Fibroblast of mammary gland (primary cell): ENCODE measurements at regions not wholly inside any gene's neighbourhood (a gene's known extent, or its start where the extent isn't known, plus 50 kb on each side); places are given as distances from the start of the nearest gene placed in this dataset.

ENCODE experiments used
- DNase-seq: peaks from one replicate; pipeline ENCODE4 v3.0.0-alpha.2; 2010; ENCODE audit warnings: low read depth
- H3K4me3 ChIP-seq: 2 replicates; pipeline ENCODE4 v1.5.1; 2011; ENCODE audit warnings: low read depth, mild to moderate bottlenecking, low read length, moderate library complexity; ENCODE audit not compliant: control insufficient read depth
- CTCF ChIP-seq: conservative IDR thresholded peaks from 2 replicates; pipeline ENCODE4 v1.5.1; 2011; ENCODE audit warnings: low read depth, low read length, inconsistent platforms; ENCODE audit not compliant: control insufficient read depth, insufficient read depth

DNA sequence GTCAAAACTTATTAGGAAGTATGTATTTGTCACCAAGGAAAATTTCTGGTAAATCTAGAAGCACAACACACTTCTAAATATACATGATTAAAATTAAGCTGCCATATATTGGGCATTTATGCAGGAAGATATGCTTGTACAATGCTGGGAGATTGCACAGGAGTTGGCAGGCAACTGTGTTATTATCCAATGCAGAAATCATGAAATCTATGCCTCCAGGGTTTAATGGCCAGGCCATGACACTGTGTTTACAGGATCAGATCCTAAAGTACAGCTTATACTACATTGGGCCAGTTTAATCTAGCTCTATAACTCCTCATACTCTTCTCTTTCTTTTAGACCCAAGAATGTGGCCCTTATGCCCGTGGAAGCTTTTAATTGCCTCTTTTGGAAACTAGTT is 391.4 kb upstream of the DPH6 start:
- TF ChIP-seq CTCF, result no peak
- H3K4me3 ChIP-seq, result no peak overlapping the region
- DNase-seq, result no peak

DNA sequence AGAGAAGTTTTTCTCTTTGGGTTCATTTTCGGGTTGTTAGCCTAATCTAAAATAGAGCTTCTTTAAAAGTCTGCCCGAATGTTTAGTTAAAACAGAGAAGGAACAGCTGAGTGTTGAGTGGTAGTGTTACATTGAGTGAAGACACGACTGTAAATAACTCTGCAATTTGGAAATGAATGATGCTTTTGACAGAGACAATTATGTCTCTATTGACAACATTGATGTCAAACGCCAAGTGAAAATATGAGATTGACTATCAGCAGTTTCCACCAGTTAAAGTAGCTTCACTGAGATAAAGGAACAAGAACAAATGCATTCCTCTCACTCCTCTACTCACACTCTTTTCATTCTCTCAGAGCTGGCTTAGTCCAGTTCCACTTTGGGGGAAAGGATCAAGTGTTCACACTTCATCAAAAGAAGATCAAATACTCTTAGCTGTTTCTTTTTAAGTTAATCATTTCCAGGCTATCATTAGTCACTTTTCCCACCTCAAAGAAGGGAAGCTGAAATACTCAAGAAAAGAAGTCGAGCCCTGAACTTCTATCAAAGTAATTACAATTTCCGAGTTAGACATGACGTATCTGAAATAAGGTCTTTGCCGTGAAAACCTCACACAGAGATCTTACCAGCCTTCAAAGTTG is 399.1 kb upstream of the DPH6 start:
- TF ChIP-seq CTCF, result no peak
- no peak overlapping the region for H3K4me3 ChIP-seq
- no peak for DNase-seq

- no peak overlapping the region for H3K4me3 ChIP-seq
- no peak for DNase-seq
- no peak for TF ChIP-seq CTCF
Measured at GRCh38 chr15:35953424-35953823, 407.5 kb upstream of the DPH6 start.

DNA sequence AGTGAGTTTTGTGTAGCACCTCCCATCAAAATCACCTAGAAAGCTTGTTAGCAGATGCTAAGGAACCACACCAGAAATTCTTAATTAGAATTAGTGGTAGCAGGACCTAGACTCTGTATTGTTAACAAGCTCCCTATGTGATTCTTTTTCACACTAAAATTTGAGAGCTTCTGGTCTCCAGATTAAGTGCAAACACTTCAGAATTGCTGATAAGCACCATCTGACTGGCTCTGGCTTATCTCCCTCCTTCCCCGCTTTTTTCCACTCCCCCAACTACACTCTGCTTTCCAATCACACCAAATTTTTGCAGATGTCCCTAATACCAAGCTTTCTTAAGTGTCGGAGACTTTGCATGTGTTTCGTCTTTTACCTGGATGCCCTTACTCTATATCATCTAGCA is 410.1 kb upstream of the DPH6 start:
- TF ChIP-seq CTCF, result no peak
- no peak overlapping the region for H3K4me3 ChIP-seq
- no peak for DNase-seq

DNA sequence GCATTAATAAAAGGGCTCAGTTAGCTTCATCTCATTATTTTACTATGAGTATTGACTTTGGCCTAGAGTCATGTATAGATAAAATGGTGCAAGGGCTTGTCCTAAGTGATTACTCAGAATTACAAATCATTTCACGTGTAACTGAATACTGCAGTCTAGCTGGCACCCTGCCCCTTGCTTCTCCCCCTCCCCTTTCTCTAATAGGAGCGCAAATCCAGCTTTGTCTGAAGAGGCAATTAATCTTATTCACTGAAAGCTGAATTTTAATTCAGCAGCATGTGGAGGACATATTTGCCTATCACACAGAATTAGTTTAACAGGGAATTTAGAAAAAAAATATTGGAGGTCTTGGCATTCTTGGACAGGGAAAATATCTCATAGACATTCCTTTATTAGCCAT is 412.1 kb upstream of the DPH6 start:
- no peak for TF ChIP-seq CTCF
- DNase-seq, result peak; percentile 51
- H3K4me3 ChIP-seq, result no peak overlapping the region

GRCh38 chr15:35958975-35959374 is 413.0 kb upstream of the DPH6 start:
- peak; percentile 19 for DNase-seq
- no peak for TF ChIP-seq CTCF
- no peak overlapping the region for H3K4me3 ChIP-seq

GRCh38 chr15:35963326-35963725 is 417.4 kb upstream of the DPH6 start:
- DNase-seq, result peak; percentile 74
- no peak for TF ChIP-seq CTCF

More at GRCh38 chr15:35963326-35963725, 417.4 kb upstream of the DPH6 start:
- no peak overlapping the region for H3K4me3 ChIP-seq
